ENCODE measurements at regions not wholly inside any gene's neighbourhood (a gene's known extent, or its start where the extent isn't known, plus 50 kb on each side); places are given as distances from the start of the nearest gene placed in this dataset.

DNA sequence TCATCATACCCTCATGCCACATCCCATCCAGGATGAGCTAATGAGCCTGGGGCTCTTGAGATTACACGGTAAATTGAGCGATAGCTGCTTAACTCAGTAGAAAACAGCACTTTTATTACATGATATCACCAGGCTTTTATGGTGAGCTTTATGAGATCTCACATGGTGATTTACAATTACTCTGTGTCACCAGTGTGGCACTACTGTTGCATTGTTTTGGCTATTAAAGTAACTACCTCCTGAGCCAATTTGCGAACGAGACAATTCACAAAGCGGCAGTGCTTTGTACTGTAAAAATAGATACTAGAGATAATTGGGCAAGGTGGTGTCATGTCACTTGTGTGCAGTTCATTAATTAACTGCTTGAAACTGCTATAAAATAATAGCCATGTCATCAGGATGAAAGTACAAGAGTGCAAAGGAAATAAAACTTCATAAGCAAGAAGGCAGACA, 767.7 kb upstream of the ADGRL2 start:
- TF ChIP-seq RAD21 (IDR thresholded peaks at IDR 0.05; ENCODE audit: low read depth) = no peak
- TF ChIP-seq, protein P1, sequence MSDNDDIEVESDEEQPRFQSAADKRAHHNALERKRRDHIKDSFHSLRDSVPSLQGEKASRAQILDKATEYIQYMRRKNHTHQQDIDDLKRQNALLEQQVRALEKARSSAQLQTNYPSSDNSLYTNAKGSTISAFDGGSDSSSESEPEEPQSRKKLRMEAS (IDR thresholded peaks at IDR 0.05) = no peak
